ENCODE measurements at regions not wholly inside any gene's neighbourhood (a gene's known extent, or its start where the extent isn't known, plus 50 kb on each side); places are given as distances from the start of the nearest gene placed in this dataset.

DNA sequence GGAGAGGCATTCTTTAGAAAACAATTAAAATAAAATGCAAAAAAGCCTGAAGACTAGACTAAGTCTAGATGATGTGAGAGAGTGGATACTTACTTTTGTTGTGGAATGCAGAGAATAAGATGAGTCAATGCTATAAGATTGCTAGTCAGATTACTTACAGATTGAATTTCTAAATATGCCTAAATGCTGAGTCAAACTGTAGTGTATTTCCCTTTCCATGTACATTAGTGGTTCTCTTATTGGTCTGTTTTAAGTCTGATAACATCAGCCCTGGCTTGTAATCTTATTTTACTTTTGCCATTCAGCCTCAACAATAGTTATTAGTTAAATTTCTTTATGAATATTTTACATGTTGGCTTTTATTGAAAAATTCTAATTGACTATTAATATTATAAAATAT is 702.7 kb downstream of the SOCS6 start:
- DNase-seq (ENCODE audit: low read depth): peak; percentile 36
- H3K4me3 ChIP-seq (ENCODE audit: control insufficient read depth, low read depth, low read length): no peak overlapping the region
- TF ChIP-seq, protein P1, sequence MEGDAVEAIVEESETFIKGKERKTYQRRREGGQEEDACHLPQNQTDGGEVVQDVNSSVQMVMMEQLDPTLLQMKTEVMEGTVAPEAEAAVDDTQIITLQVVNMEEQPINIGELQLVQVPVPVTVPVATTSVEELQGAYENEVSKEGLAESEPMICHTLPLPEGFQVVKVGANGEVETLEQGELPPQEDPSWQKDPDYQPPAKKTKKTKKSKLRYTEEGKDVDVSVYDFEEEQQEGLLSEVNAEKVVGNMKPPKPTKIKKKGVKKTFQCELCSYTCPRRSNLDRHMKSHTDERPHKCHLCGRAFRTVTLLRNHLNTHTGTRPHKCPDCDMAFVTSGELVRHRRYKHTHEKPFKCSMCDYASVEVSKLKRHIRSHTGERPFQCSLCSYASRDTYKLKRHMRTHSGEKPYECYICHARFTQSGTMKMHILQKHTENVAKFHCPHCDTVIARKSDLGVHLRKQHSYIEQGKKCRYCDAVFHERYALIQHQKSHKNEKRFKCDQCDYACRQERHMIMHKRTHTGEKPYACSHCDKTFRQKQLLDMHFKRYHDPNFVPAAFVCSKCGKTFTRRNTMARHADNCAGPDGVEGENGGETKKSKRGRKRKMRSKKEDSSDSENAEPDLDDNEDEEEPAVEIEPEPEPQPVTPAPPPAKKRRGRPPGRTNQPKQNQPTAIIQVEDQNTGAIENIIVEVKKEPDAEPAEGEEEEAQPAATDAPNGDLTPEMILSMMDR (conservative IDR thresholded peaks at IDR 0.05; ENCODE audit: control insufficient read depth, insufficient read depth, low read depth, low read length): no peak

DNA sequence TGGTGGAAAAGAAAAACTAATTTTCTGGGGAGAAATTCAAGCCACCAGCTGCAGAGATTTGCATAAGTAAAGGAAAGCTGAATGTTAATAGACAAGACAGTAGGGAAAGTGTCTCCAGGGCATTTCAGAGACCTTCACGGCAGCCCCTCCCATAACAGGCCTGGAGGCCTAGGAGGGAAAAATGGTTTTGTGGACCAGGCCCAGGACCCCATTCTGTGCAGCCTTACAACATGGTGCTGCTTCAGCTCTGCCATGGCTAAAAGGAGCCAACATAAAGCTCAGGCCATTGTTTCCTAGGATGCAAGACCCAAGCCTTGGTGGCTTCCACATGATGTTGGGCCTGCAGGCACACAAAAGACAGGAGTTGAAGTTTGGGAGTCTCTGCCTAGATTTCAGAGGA is 697.1 kb downstream of the SOCS6 start:
- TF ChIP-seq, protein P1 (conservative IDR thresholded peaks at IDR 0.05; ENCODE audit: control insufficient read depth, insufficient read depth, low read depth, low read length): no peak
- H3K4me3 ChIP-seq (ENCODE audit: control insufficient read depth, low read depth, low read length): no peak overlapping the region
- DNase-seq (ENCODE audit: low read depth): no peak

DNA sequence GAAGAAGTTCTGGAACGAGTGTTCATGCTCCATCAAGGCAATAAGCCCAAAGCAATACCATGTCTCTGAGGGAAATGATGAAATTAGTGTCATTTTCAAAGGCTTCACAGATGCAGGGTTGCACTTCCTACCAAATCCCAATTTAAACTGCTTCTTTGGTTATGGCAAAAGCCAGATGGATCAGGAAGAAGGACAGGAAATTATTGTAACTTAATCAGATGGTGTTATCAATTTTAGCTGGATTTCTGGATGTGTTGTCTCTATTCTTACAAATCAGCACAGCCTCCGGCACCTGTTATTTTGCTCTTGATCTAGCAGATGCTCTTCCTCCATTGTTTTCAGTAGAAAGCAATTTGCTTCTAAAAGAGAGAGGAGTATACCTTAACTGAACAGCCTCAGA is 693.4 kb downstream of the SOCS6 start:
- no peak for DNase-seq (ENCODE audit: low read depth)
- H3K4me3 ChIP-seq (ENCODE audit: control insufficient read depth, low read depth, low read length): no peak overlapping the region
- TF ChIP-seq, protein P1 (conservative IDR thresholded peaks at IDR 0.05; ENCODE audit: control insufficient read depth, insufficient read depth, low read depth, low read length): no peak

DNA sequence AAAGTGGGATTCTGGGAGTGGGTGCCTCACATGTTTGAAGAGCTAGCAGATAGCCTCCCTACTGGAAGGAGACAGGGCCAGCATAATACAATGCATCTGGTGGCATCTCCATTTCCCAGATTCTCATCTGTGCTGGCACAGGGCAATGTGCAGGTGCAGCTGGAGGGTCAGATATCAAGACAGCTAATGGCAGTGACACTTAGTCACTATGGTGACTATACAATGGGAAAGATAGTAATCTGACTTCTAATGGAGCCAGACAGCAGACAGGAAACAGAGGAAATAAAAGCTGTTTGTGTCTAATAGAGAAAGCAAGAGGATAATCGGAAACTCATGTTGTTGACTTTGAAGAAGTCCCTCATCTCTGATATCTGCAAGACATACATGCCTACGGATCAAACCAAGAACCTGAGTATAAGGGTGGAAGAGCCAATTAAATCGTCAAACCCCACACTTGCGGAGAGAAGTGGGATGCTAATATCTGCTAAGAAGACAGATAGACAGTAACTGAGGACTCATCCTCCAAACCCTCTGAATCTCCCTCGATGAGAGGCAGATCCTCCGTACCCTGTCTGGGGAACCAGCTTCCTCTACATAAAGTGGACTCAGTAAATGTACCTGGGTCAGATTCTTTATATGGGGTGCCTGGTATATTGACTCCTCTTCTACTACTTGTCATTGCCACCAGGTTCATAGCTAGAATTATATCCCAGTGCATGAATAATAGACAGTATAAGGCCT is 692.7 kb downstream of the SOCS6 start:
- TF ChIP-seq, protein P1 (conservative IDR thresholded peaks at IDR 0.05; ENCODE audit: control insufficient read depth, insufficient read depth, low read depth, low read length): no peak
- H3K4me3 ChIP-seq (ENCODE audit: control insufficient read depth, low read depth, low read length): no peak overlapping the region
- no peak for DNase-seq (ENCODE audit: low read depth)

DNA sequence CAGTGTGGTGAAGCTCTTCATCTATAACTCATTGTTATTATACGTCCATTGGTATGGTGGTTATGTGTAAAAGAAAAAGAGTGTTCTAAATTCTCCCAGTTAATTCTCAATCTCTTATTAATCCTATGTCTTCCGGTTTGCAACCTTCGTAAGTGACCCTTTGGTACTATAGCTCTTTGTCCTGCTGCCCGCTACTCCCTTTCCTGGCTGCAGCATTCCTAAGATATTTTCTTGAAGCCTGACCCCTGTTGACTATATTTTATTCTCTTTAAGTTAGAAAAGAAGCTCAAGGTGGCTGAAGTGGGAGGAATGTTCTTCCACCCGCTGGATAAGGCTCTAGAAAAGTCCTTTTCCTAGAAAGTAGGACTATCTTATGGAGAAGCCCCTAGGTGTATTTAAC is 684.8 kb downstream of the SOCS6 start:
- TF ChIP-seq, protein P1 (conservative IDR thresholded peaks at IDR 0.05; ENCODE audit: control insufficient read depth, insufficient read depth, low read depth, low read length): no peak
- DNase-seq (ENCODE audit: low read depth): no peak

DNA sequence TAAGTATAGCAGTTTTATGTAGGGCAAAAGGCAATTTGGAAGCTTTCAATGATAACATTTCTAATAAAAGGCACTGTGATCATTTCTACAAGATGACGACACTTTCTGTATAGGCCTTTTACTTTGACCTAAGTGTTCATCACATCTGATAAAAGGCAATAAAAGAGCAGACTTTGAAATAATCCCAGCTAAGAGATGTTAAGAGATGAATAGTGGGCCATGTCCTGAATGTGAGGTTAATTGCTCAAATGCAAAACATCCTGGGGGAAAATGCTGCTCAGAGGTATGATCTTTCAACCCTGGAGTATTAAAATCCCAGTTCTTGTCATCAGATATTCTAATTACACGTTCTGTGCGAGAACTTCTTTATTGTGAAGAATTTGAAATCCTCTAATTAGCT is 677.6 kb downstream of the SOCS6 start:
- DNase-seq (ENCODE audit: low read depth): no peak
- TF ChIP-seq, protein P1 (conservative IDR thresholded peaks at IDR 0.05; ENCODE audit: control insufficient read depth, insufficient read depth, low read depth, low read length): no peak
- no peak overlapping the region for H3K4me3 ChIP-seq (ENCODE audit: control insufficient read depth, low read depth, low read length)

More for the DNA sequence above, 684.8 kb downstream of the SOCS6 start:
- H3K4me3 ChIP-seq (ENCODE audit: control insufficient read depth, low read depth, low read length): no peak overlapping the region
